K562 (cell line): ENCODE measurements at regions not wholly inside any gene's neighbourhood (a gene's known extent, or its start where the extent isn't known, plus 50 kb on each side); places are given as distances from the start of the nearest gene placed in this dataset.

Experiments
- ATF7 ChIP-seq: fragments of 450-650 bp; IDR thresholded peaks from 2 replicates; pipeline ENCODE4 v1.7.1; 2014; ENCODE audit warnings: mild to moderate bottlenecking, moderate library complexity
- CBFA2T3 ChIP-seq: fragments of 450-650 bp; IDR thresholded peaks from 2 replicates; pipeline ENCODE4 v1.6.1; 2017
- CBX3 ChIP-seq, 2 experiments: IDR thresholded peaks; 1 replicate in 1 of 2; 2 replicates in 1 of 2; pipeline ENCODE4 v1.6.1; 2012; ENCODE audit warnings: inconsistent platforms in 2 of 2, low read length in 2 of 2, borderline replicate concordance in 1 of 2, control low read depth in 1 of 2
- CHAMP1 ChIP-seq: fragments of 450-650 bp; IDR thresholded peaks from 2 replicates; pipeline ENCODE4 v1.6.1; 2016; ENCODE audit warnings: mild to moderate bottlenecking
- CSDE1 ChIP-seq, 2 experiments: fragments of 450-650 bp; IDR thresholded peaks; 2 replicates each; pipeline ENCODE4 v1.6.1; 2016; ENCODE audit warnings: mild to moderate bottlenecking in 1 of 2
- CUX1 ChIP-seq: fragments of 200-800 bp; sonication (Bioruptor generic); IDR thresholded peaks from 2 replicates; pipeline ENCODE4 v1.6.1; 2016; ENCODE audit warnings: missing genetic modification characterization, missing compliant biosample characterization
- EGR1 ChIP-seq: fragments of 450-650 bp; conservative IDR thresholded peaks from 2 replicates; pipeline ENCODE4 v1.6.1; 2017; ENCODE audit warnings: mild to moderate bottlenecking
- HDAC2 ChIP-seq: fragments of 450-650 bp; IDR thresholded peaks from 2 replicates; pipeline ENCODE4 v1.6.1; 2016; ENCODE audit warnings: mild to moderate bottlenecking
- HNRNPK ChIP-seq: fragments of 200-400 bp; formaldehyde crosslinking; IDR thresholded peaks from one replicate; pipeline ENCODE4 v1.6.1; 2018; ENCODE audit warnings: mild to moderate bottlenecking, low read depth, low read length; ENCODE audit not compliant: poor library complexity, severe bottlenecking
- MEIS2 ChIP-seq: fragments of 450-650 bp; IDR thresholded peaks from 2 replicates; pipeline ENCODE4 v1.6.1; 2014; ENCODE audit warnings: mild to moderate bottlenecking; ENCODE audit not compliant: partially characterized antibody
- PHF8 ChIP-seq: fragments of 200-600 bp; sonication (generic); IDR thresholded peaks from 2 replicates; pipeline ENCODE4 v1.6.1; 2012; ENCODE audit warnings: mixed run types, mild to moderate bottlenecking, inconsistent platforms, low read length, moderate library complexity, borderline replicate concordance
- TEAD4 ChIP-seq, 2 experiments: sonication (generic) in 1 of 2; formaldehyde crosslinking in 1 of 2; IDR thresholded peaks; 2 replicates each; pipeline versions ENCODE4 v1.6.1 to v1.8.0; 2012 to 2022; ENCODE audit warnings: borderline replicate concordance in 1 of 2, inconsistent platforms in 1 of 2, low read length in 1 of 2, mild to moderate bottlenecking in 1 of 2, missing genetic modification reagents in 1 of 2
- ZBTB26 ChIP-seq: fragments of 450-650 bp; formaldehyde crosslinking; IDR thresholded peaks from 2 replicates; pipeline ENCODE4 v1.4.0; 2022; ENCODE audit warnings: missing genetic modification characterization
- ZC3H11A ChIP-seq: IDR thresholded peaks from 2 replicates; pipeline ENCODE4 v1.6.1; 2012; ENCODE audit warnings: low read depth, low read length, improper control_type of control experiment
- ZKSCAN3 ChIP-seq: fragments of 250-450 bp; sonication (Bioruptor Pico); IDR thresholded peaks from 2 replicates; pipeline ENCODE4 v1.4.0; 2020
- ZNF668 ChIP-seq: fragments of 250-450 bp; sonication (Bioruptor Pico); IDR thresholded peaks from 2 replicates; pipeline ENCODE4 v1.8.0; 2022; ENCODE audit warnings: mild to moderate bottlenecking, inconsistent platforms
- ZNF785 ChIP-seq: fragments of 250-450 bp; sonication (Bioruptor Pico); IDR thresholded peaks from 2 replicates; pipeline ENCODE4 v1.4.0; 2020; ENCODE audit warnings: mild to moderate bottlenecking

- no peak for TF ChIP-seq CUX1 (CRISPR knock-in tag)
- TF ChIP-seq CBX3 (IDR thresholded peaks at IDR 0.05; ENCODE audit: borderline replicate concordance in 1 of 2, low read length in 2 of 2): no peak
- TF ChIP-seq HNRNPK: no peak
- peak; percentile 47; the same call in 1 of the 2 replicates for TF ChIP-seq TEAD4 (IDR thresholded peaks at IDR 0.05; ENCODE audit: low read length)
- no peak for TF ChIP-seq TEAD4 (CRISPR knock-in tag; IDR thresholded peaks at IDR 0.05; ENCODE audit: borderline replicate concordance)
- TF ChIP-seq ZNF668: no peak
- TF ChIP-seq ZBTB26 (CRISPR knock-in tag): no peak
- TF ChIP-seq HDAC2: 0 out of 2 replicates have a peak, but pooled peaks have one; percentile 21
- no peak for TF ChIP-seq CHAMP1
- TF ChIP-seq PHF8: no peak
- TF ChIP-seq ZNF785 (CRISPR knock-in tag): no peak
- no peak for TF ChIP-seq ZKSCAN3 (CRISPR knock-in tag)
- TF ChIP-seq MEIS2: no peak
- 0 out of 2 replicates have a peak, but pooled peaks have one; percentile 5 for TF ChIP-seq EGR1
- TF ChIP-seq CBFA2T3: peak; percentile 69
- no peak for TF ChIP-seq CSDE1 (IDR thresholded peaks at IDR 0.05)
- TF ChIP-seq ZC3H11A: no peak
- TF ChIP-seq ATF7: no peak
These were observed 203.3 kb upstream of the LHX5 start (continued) for GRCh38 chr12:113674996-113675395.
